Skin of body (tissue), 1 donor: ENCODE measurements at regions not wholly inside any gene's neighbourhood (a gene's known extent, or its start where the extent isn't known, plus 50 kb on each side); places are given as distances from the start of the nearest gene placed in this dataset.

Experiments
- DNase-seq: peaks from one replicate; lab custom pipeline; 2025; lab: John Stamatoyannopoulos, UW

- no peak for DNase-seq
Measured at GRCh38 chr10:92747066-92747465, 57.3 kb downstream of the HHEX start.

- no peak for DNase-seq
Measured at GRCh38 chr10:92747600-92747999, 57.8 kb downstream of the HHEX start.

DNA sequence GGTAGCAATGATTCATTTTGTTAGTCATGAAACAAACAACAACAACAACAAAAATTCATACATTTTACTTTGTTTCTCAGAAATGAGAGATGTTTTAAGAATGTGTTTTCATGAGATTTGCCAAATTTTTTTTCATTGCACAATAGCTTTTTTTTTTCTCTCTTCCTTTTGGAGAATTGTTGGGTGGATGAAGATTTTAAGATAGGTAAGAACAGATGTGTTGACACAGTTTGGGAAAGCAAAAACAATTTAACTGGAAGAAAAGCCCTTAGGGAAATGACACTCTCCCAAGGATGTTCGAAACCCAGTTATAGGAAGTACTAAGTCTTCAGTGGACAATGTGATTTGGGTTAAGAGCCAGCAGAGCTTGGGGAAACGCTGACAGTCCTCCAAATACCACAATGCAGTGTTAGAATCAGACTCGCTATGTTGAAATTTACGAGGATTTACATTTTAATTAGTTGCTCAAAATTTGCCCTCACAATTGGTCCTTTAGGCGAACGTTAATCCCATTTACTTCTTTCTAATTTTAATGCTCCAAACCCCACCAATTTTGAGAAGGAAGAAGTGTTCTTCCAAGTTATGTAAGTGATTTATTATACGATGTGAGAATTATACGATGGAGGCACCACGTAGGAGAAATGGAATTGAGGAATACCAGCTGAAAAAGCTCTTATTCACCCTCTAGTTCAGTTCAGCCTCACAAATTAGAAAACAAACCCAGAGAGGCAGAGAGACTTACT is 61.2 kb downstream of the HHEX start:
- no peak for DNase-seq

- DNase-seq = no peak
Measured at GRCh38 chr10:92751534-92751811, 61.7 kb downstream of the HHEX start.

GRCh38 chr10:92751827-92752226 is 62.1 kb downstream of the HHEX start:
- no peak for DNase-seq

DNA sequence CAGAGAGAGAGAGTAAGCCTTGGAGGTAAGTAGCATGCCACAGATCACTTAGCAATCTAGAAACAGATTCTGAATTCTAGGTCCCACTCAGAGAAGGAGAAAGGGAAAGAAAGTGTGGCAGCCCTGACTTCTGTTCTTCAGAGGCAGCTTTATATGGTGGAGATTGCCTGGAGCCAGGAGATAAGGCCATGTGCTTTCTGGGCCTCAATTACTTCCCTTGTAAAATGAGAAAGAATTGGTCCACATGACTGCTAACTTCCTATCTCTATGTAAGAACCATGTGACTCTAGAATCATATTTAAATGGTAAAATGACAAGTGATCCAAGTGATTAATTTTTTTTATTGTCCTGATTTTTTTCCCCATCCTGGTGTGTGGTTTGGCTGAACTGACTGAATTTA is 64.1 kb downstream of the HHEX start:
- DNase-seq = no peak

DNA sequence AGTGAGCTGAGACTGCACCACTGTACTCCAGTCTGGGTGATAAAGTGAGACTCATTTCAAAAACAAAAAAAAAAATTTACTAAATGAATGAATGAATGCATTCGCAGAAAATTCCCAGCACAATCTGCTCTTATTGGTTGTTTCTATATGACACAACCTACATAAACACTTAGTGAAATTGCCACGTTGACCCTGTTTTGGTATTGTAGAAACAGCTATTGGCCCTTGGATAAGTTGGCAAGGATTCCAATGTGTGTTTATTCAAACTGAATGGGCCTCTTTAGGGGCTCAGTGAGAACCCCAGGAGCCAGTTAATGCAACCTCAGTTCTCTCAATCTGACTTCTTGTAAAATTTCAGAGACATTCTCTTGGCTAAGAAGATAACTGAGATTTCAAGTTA is 66.0 kb downstream of the HHEX start:
- DNase-seq = no peak

GRCh38 chr10:92756201-92757065 is 66.7 kb downstream of the HHEX start:
- DNase-seq = peak; percentile 12

- peak; percentile 9 for DNase-seq
Measured at GRCh38 chr10:92757066-92757710, 67.4 kb downstream of the HHEX start.

- DNase-seq = no peak
Measured at GRCh38 chr10:92757711-92758104, 68.0 kb downstream of the HHEX start.

DNA sequence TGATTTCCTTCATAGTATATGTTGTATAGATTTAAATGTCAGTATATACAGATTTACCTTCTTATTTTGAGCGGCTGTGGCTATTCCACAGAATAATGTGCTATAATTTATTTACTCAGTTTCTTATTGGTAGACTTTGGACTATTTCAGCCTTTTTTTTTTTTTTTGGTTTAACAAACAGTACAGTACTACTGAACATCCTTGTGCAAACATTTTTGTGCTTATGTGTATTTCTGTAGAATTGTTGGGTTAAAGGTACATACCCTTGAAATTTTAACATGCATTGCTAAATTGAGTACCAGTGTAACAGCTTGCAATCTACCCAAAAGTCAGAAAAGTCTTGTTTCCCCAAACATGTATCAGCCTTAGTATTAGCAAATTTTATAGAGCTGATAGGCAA is 68.8 kb downstream of the HHEX start:
- no peak for DNase-seq

- DNase-seq = no peak
Measured at GRCh38 chr10:92760609-92761008, 70.9 kb downstream of the HHEX start.

DNA sequence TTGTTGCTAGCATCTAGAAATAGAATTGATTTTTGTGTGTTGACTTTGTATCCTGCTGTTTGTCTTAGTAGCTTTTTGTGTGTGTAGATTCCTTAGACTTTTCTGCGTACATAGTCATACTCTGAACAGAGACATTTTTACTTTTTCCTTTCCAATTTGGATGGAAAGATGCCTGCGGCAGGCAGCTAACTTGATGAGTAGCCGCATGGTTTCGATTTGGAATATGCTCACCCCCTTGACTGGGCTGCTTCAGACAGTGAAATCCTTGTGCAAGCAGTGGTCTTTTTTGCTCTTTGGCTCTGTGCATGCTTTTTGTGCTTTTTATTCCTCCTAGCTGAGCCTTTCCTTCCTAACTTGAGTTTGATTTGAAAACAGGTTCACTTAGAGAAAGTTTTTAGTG is 71.8 kb downstream of the HHEX start:
- DNase-seq = no peak

DNA sequence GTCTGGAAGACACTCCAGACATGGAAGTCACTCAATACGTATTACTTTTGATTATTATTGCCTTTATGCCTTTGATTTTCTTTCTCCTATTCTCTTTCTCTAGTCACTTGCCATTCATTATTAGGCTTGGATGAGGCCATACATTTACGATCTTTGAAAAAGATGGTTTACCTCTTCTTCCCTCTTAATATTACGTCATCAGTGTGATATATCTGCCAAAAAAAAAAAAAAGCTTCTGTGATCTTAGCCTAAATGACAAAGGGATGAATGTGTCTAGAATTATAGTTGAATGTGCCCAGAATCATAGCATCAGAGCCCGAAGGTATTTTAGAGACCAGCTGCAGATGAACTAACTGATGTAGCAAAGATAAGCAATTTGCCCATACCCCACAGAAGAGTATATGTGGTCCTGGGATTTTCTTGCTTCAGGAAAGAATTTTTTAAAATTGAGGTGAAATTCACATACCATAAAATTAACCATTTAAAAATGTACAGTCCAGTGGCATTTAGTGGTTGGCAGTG is 73.9 kb downstream of the HHEX start:
- DNase-seq = no peak

- DNase-seq = no peak
Measured at GRCh38 chr10:92766451-92766850, 76.7 kb downstream of the HHEX start.

- DNase-seq = no peak
Measured at GRCh38 chr10:92768104-92768503, 78.3 kb downstream of the HHEX start.

DNA sequence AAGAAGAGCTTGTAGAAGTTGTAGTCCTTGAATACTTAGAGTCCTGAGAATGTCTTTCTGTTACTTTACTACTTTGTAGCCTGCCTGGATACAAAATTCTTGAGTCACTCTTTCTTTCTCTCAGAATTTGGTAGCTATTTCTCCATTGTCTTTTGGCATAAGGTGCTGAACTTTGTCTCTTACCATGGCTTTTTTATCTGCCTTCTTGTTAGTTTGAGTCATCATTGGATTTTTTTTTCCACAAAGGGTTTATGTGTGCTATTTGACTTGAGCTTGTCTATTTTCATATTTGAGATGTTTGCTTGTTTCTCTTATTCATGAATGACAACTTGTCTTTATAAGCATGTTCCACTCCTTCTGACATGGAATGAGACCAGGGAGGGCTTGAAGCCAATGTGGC is 74.5 kb upstream of the EXOC6 start:
- DNase-seq = no peak

- no peak for DNase-seq
Measured at GRCh38 chr10:92778091-92778490, 70.2 kb upstream of the EXOC6 start.

GRCh38 chr10:92785118-92785517 is 63.2 kb upstream of the EXOC6 start:
- DNase-seq = no peak

- DNase-seq = no peak
Measured at GRCh38 chr10:92787557-92788152, 60.7 kb upstream of the EXOC6 start.

GRCh38 chr10:92789067-92789466 is 59.3 kb upstream of the EXOC6 start:
- no peak for DNase-seq

DNA sequence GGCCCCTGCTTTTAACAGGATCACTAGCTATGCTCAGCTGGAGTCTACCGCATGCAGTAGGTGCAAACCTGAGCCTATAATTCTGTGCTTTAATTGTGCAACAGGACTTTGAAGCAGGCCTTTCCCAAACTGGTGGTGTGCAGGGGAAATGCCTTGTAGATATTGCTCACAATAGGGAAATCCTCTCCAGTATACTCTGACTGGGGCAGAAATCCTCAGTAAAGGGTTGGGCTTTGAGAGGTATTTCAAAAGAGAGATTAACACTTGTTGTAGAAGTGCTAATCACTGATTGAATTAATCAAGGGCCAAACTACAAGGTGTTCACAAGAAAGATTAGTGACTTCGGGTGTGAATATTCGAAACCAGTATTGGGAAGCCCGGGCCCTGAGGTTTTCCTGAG is 58.5 kb upstream of the EXOC6 start:
- DNase-seq = no peak
